AG04449 (cell line): ENCODE measurements at regions not wholly inside any gene's neighbourhood (a gene's known extent, or its start where the extent isn't known, plus 50 kb on each side); places are given as distances from the start of the nearest gene placed in this dataset.
A peak's percentile ranks its signal among the peaks of the same experiment; 100 is the strongest.

Experiments used
- CTCF ChIA-PET: fragments of 350-600 bp; formaldehyde crosslinking; extraction: SDS; loops from one replicate; lab custom pipeline; 2021; ENCODE audit warnings: antibody characterized with exemption; lab: Yijun Ruan, JAX
- POLR2A ChIA-PET: fragments of 400-600, 350-600 bp; formaldehyde crosslinking; extraction: SDS; loops from one replicate; lab custom pipeline; 2020; ENCODE audit warnings: antibody characterized with exemption, inconsistent platforms; lab: Yijun Ruan, JAX
- DNase-seq: peaks from one replicate; pipeline ENCODE4 v3.0.0-alpha.2; 2010; ENCODE audit warnings: low read depth, low spot score
- H3K4me3 ChIP-seq: 2 replicates; pipeline ENCODE4 v1.5.1; 2011; ENCODE audit warnings: low read depth, mild to moderate bottlenecking, control low read depth, low read length
- TF ChIP-seq, protein P1 (sequence below): IDR thresholded peaks from one replicate; pipeline ENCODE4 v1.5.1; 2011; ENCODE audit warnings: mild to moderate bottlenecking, moderate library complexity, low read length, control low read depth, inconsistent platforms; ENCODE audit not compliant: insufficient read depth; ENCODE audit errors: missing control alignments

DNA sequence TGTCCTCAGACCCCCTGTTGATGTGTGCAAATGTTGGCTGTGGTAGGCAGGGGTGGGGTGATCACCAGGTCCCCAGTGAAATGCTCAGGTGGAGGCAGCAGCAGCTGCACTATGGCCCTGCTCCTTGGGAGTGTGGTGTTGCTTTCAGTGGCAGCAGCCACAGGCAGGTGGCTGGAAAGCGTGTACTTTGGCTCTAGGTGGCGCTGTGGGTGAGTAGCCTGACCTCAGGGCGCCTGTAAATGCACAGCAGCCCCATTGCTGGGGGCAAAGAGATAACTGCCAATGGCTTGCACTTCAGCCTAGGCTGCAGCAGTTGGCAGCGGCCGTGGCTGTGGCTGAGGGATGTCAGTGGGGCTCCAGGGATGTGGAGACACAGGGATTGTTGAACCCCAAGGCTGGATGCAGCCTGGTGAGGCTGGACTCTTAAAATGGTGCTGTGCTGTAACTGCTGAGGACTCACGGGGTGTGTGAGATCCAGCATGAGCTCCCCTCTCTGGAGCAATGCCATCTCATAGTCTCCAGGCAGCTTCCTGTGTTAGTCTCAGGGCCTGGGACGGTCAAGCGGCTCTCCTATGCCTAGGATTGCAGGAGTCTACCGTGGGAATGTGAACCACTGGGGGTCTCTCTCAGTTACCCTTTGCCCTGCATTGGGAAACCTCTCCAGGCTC lies 421.7 kb upstream of the HTR2C start:
- TF ChIP-seq, protein P1, sequence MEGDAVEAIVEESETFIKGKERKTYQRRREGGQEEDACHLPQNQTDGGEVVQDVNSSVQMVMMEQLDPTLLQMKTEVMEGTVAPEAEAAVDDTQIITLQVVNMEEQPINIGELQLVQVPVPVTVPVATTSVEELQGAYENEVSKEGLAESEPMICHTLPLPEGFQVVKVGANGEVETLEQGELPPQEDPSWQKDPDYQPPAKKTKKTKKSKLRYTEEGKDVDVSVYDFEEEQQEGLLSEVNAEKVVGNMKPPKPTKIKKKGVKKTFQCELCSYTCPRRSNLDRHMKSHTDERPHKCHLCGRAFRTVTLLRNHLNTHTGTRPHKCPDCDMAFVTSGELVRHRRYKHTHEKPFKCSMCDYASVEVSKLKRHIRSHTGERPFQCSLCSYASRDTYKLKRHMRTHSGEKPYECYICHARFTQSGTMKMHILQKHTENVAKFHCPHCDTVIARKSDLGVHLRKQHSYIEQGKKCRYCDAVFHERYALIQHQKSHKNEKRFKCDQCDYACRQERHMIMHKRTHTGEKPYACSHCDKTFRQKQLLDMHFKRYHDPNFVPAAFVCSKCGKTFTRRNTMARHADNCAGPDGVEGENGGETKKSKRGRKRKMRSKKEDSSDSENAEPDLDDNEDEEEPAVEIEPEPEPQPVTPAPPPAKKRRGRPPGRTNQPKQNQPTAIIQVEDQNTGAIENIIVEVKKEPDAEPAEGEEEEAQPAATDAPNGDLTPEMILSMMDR = no peak
- CTCF ChIA-PET = no interaction called here
- DNase-seq = no peak

DNA sequence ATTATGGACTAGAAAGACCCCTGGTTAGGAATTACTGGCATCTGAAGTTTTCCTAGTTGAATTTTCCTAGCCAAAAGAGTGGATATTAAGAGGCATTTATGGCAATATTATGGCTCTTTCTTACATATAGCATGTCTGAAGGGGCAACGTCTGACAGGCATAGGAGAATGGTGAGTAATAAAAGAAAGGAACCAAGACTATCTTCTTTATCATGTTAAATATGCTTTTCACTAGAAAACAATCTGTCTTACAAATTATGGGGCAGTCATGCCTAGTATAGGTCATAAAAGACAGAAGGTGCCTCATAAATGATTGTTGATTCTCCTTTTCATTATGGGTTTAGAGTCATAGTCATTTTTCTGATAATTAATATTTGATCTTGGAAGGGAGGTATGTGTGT lies 431.1 kb upstream of the HTR2C start:
- TF ChIP-seq, protein P1 = no peak
- no peak overlapping the region for H3K4me3 ChIP-seq
- ChIA-PET CTCF (no interaction called here), POLR2A (no interaction called here)
- no peak for DNase-seq

More for the DNA sequence above, 421.7 kb upstream of the HTR2C start:
- POLR2A ChIA-PET = no interaction called here
- H3K4me3 ChIP-seq = no peak overlapping the region

DNA sequence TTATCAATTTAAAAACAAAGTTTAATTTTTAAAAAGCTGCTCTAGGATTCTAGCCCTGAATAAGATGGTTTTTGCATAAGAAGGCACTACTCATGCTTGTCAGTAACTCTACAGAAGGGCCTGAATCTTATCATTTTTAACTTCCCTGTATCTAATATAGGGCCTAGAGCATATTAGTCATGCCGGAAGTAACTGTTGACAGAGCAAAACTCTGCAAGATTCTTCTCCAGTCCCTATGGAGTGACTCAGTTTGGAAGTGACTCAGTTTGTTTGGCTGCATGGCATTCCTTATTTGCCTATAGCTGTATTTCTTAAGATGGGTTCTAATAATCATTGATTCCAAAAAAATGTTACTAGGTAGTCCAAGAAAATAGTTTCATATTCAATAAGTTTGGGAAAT lies 431.8 kb upstream of the HTR2C start:
- H3K4me3 ChIP-seq = no peak overlapping the region
- ChIA-PET CTCF (no interaction called here), POLR2A (no interaction called here)
- TF ChIP-seq, protein P1 = no peak
- peak; percentile 3 for DNase-seq

DNA sequence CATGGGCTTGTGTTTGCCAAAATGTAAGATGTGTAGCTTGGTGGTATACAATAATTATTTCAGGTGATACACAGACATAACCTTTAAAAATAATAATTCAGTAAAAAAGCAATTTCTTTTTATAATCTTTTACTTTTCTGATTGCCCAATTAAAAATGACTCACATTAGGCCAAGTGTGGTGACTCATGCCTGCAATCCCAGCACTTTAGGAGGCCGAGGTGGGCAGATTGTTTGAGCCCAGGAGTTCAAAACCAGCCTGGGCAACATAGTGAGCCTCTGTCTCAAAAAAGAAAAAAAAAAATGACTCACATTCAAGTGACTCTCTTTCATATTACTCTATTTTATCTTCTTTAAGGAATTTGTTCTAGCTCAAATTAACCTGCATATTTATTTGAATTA lies 449.4 kb upstream of the HTR2C start:
- ChIA-PET POLR2A (no interaction called here), CTCF (no interaction called here)
- DNase-seq = no peak
- TF ChIP-seq, protein P1 = no peak
- no peak overlapping the region for H3K4me3 ChIP-seq

DNA sequence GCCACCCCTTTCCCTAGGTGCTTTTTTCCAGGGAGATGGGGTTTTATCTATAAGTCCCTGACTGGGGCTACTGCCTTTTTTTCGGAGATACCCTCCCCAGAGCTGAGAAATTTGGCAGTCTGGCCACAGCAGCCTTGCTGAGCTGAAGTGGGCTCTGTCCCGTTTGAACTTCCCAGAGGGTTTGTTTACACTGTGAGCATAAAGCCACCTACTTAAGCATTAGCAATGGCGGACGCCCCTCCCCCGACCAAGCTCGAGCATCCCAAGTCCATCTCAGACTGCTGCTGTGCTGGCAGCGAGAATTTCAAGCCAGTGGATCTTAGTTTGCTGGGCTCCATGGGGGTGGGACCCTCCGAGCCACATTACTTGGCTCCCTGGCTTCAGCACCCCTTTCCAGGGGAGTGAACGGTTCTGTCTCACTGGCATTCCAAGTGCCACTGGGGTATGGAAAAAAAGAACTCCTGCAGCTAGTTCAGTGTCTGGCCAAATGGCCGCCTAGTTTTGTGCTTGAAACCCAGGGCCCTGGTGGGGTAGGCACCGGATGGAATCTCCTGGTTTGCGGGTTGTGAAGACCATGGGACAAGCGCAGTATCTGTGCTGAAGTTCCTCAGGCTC lies 456.4 kb upstream of the HTR2C start:
- CTCF ChIA-PET = no interaction called here
- POLR2A ChIA-PET = no interaction called here
- TF ChIP-seq, protein P1 = no peak
- H3K4me3 ChIP-seq = no peak overlapping the region
- DNase-seq = no peak

DNA sequence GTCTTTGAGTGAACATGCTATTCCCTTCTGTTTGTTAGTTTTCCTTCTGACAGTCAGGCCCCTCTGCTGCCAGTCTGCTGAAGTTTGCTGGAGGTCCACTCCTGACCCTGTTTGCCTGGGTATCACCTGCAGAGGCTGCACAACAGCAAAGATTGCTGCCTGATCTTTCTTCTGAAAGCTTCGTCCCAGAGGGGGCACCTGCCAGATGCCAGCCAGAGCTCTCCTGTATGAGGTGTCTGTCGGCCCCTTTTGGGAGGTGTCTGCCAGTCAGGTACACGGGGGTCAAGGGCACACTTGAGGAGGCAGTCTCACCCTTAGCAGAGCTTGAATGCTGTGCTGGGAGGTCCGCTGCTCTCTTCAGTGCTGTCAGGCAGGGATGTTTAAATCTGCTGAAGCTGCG lies 456.9 kb upstream of the HTR2C start:
- no peak for DNase-seq
- TF ChIP-seq, protein P1 = no peak
- CTCF ChIA-PET = no interaction called here
- POLR2A ChIA-PET = no interaction called here
- no peak overlapping the region for H3K4me3 ChIP-seq
